Breast epithelium (tissue), 4 donors: ENCODE measurements at regions not wholly inside any gene's neighbourhood (a gene's known extent, or its start where the extent isn't known, plus 50 kb on each side); places are given as distances from the start of the nearest gene placed in this dataset.
"Not testable (repeated sequence)": the region's sequence is repeated elsewhere in the genome, so short reads cannot be mapped to it uniquely, and the experiment has no call there.

Experiments
- DNase-seq, 2 donors: peaks; one replicate each; pipeline ENCODE4 v3.0.0-alpha.2; 2019; ENCODE audit warnings: low spot score in 2 of 2
- H3K27ac ChIP-seq, 2 donors: fragments of 200-600 bp; sonication (generic) in 1 of 2; one replicate each; pipeline ENCODE4 v1.5.1; 2016 to 2019; ENCODE audit warnings: mild to moderate bottlenecking in 1 of 2
- H3K27me3 ChIP-seq, 2 donors: fragments of 200-600 bp; sonication (generic) in 1 of 2; one replicate each; pipeline versions ENCODE4 v1.5.1 to v1.6.0; 2017 to 2019; ENCODE audit warnings: control low read depth in 1 of 2, mild to moderate bottlenecking in 1 of 2
- H3K36me3 ChIP-seq: fragments of 200-600 bp; one replicate; pipeline ENCODE4 v1.5.1; 2019
- H3K4me1 ChIP-seq, 2 donors: fragments of 200-600 bp; sonication (generic); one replicate each; pipeline ENCODE4 v1.5.1; 2016 to 2019; ENCODE audit warnings: control low read depth in 1 of 2
- H3K4me3 ChIP-seq, 3 donors: fragments of 200-600 bp; sonication (generic); 1 replicate in 2 of 3; 2 replicates in 1 of 3; pipeline ENCODE4 v1.5.1; 2016 to 2019; ENCODE audit warnings: mild to moderate bottlenecking in 3 of 3, moderate library complexity in 2 of 3
- H3K9me3 ChIP-seq, 2 donors: fragments of 200-600 bp; sonication (generic) in 1 of 2; one replicate each; pipeline ENCODE4 v1.5.1; 2016 to 2019; ENCODE audit warnings: control low read depth in 1 of 2
- CTCF ChIP-seq, 3 donors: fragments of 450-650 bp; IDR thresholded peaks; one replicate each; pipeline ENCODE4 v1.5.1; 2016 to 2017; ENCODE audit warnings: antibody characterized with exemption in 3 of 3, mild to moderate bottlenecking in 3 of 3, moderate library complexity in 3 of 3
- POLR2A ChIP-seq: fragments of 450-650 bp; IDR thresholded peaks from one replicate; pipeline ENCODE4 v1.6.1; 2016; ENCODE audit warnings: antibody characterized with exemption, mild to moderate bottlenecking, moderate library complexity
- POLR2AphosphoS5 ChIP-seq, 3 donors: sonication (generic); formaldehyde crosslinking; IDR thresholded peaks; one replicate each; pipeline ENCODE4 v1.6.1; 2017; ENCODE audit warnings: antibody characterized with exemption in 3 of 3
- intact Hi-C: fragments of 100-400 bp; cut with DNase I; formaldehyde crosslinking; loops from one replicate; pipeline ENCODE4 v1.15.1; 2023; ENCODE audit warnings: low total_unique reads

DNA sequence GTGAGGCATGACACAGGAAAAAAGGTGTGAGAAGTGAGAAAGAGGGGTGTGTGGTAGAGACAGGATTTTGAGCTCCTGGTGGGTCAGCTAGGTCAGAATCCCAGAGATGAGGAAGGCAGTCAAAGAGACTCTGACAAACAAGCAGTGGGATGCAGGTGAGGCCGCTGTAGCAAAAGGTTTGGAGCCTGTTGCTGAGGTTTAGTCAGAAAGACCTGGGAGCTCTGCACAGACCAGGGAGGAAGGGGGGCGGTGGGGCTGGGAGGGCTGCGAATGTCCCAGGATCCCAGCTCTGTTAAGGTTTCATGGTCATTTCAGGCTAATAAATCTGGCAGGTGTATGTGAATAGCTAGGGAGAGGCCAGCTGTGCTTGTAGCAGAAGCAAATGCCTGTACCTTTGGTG is 373.9 kb upstream of the SYNCRIP start:
- Histone ChIP-seq H3K4me1 (no peaks in the 10 kb centered on the region), H3K36me3 (no peaks in the 10 kb centered on the region), H3K9me3 (no peaks in the 10 kb centered on the region), H3K27me3 (no peaks in the 10 kb centered on the region), H3K4me3 (no peak overlapping the region), H3K27ac (no peak overlapping the region)
- intact Hi-C loops: no loop called here
- TF ChIP-seq CTCF (IDR thresholded peaks at IDR 0.05) (no peak), POLR2AphosphoS5 (IDR thresholded peaks at IDR 0.05) (no peak), POLR2A (no peak)
- DNase-seq: no peak

DNA sequence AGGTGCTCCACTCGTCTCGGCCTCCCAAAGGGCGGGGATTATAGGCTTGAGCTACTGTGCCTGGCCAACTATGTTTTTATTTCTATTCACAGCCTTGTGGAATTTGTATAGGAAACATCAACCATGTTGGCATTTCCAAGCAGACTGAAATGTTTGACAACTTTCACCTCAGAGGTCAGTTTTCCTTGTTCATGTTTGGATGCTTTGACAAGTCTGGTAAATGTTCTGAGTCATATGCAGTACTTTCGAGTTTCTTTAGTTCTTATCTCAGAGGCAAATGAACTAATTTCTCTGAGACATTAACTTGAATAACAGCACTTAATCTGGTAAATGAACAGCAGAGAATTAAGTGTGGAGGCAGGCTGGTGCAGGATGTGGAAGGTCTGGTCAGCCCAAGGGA is 373.4 kb upstream of the SYNCRIP start:
- TF ChIP-seq CTCF (IDR thresholded peaks at IDR 0.05): no peak
- no peak for TF ChIP-seq POLR2AphosphoS5 (IDR thresholded peaks at IDR 0.05)
- TF ChIP-seq POLR2A: no peak

DNA sequence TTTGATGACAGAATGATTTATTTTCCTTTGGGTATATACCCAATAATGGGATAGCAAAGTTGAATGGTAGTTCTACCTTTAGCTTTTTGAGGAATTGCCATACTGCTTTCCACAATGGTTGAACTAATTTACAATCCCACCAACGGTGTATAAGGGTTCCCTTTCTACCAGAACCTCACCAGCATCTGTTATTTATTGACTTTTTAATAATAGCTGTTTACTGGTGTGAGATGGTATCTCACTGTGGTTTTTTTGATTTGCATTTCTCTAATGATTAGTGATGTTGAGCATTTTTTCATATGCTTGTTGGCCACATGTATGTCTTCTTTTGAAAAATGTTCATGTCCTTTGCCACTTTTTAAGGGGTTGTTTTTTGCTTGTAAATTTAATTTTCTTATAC is 370.3 kb upstream of the SYNCRIP start:
- DNase-seq, H3K4me1 ChIP-seq, H3K36me3 ChIP-seq, H3K4me3 ChIP-seq, H3K9me3 ChIP-seq, intact Hi-C loops, H3K27me3 ChIP-seq, H3K27ac ChIP-seq: not testable (repeated sequence)

More for the DNA sequence above, 373.4 kb upstream of the SYNCRIP start:
- no peaks in the 10 kb centered on the region for H3K27me3 ChIP-seq
- H3K9me3 ChIP-seq: no peaks in the 10 kb centered on the region
- DNase-seq: no peak
- no peaks in the 10 kb centered on the region for H3K36me3 ChIP-seq
- H3K27ac ChIP-seq: no peak overlapping the region
- no peak overlapping the region for H3K4me3 ChIP-seq
- intact Hi-C loops: no loop called here
- no peaks in the 10 kb centered on the region for H3K4me1 ChIP-seq

DNA sequence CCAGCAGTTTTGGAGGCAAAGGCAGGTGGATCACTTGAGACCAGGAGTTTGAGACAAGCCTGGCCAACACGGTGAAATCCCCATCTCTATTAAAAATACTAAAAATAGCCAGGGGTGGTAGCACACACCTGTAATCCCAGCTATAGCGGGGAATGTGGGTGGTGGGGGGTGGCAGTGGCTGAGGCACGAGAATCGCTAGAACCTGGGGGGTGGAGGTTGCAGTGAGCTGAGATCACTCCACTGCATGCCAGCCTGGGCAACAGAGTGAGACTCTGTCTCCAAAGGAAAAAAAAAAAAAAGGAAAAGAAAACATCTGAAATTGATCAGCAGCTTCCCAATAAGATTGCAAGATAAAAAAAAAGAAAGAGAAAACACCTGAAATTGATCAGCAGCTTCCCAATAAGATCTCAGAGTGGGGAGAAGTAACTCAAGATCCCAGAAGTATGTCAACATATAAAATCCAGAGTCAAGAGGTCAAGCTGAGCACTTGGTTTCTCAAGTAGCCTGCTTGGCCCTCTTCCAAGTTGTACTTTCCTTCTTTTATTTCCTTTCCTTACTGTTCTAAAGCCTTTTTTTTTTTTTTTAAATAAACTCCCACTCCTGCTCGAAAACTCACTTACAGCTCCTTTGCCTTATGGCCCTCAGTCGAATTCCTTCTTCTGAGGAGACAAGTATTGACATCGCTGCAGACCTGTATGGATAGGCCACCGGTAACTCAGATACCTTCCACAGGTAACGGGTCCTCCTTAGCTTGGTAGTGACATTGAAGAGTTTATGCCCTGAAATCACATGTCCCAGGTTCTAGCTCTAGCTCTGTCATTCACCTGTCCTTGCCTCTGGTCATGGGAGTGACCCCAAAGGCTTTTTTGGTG is 368.5 kb upstream of the SYNCRIP start:
- H3K27me3 ChIP-seq: no peaks in the 10 kb centered on the region
- intact Hi-C loops: no loop called here
- no peaks in the 10 kb centered on the region for H3K36me3 ChIP-seq
- no peak overlapping the region for H3K27ac ChIP-seq
- H3K9me3 ChIP-seq: no peaks in the 10 kb centered on the region
- no peak overlapping the region for H3K4me3 ChIP-seq
- no peaks in the 10 kb centered on the region for H3K4me1 ChIP-seq
- no peak for DNase-seq
- no peak for TF ChIP-seq POLR2A
- TF ChIP-seq POLR2AphosphoS5 (IDR thresholded peaks at IDR 0.05): no peak
- no peak for TF ChIP-seq CTCF (IDR thresholded peaks at IDR 0.05)

- Histone ChIP-seq H3K9me3 (no peaks in the 10 kb centered on the region), H3K4me1 (no peaks in the 10 kb centered on the region), H3K27me3 (no peaks in the 10 kb centered on the region), H3K36me3 (no peaks in the 10 kb centered on the region), H3K27ac (no peak overlapping the region), H3K4me3 (no peak overlapping the region)
- TF ChIP-seq POLR2AphosphoS5 (IDR thresholded peaks at IDR 0.05) (no peak), CTCF (IDR thresholded peaks at IDR 0.05) (no peak), POLR2A (no peak)
- DNase-seq: no peak
- intact Hi-C loops: no loop called here
These were observed 354.5 kb upstream of the SYNCRIP start for GRCh38 chr6:85997206-85997605.
